Epithelial cell of proximal tubule (primary cell): ENCODE measurements at regions not wholly inside any gene's neighbourhood (a gene's known extent, or its start where the extent isn't known, plus 50 kb on each side); places are given as distances from the start of the nearest gene placed in this dataset.

Experiments used
- DNase-seq: peaks from one replicate; pipeline ENCODE4 v3.0.0-alpha.2; 2011; ENCODE audit warnings: low read depth
- H3K4me3 ChIP-seq: 2 replicates; pipeline ENCODE4 v1.5.1; 2011; ENCODE audit warnings: low read depth, mild to moderate bottlenecking, low read length
- TF ChIP-seq, protein P1 (sequence below): conservative IDR thresholded peaks from 2 replicates; pipeline ENCODE4 v1.5.1; 2012; ENCODE audit warnings: low read depth, mild to moderate bottlenecking, low read length

DNA sequence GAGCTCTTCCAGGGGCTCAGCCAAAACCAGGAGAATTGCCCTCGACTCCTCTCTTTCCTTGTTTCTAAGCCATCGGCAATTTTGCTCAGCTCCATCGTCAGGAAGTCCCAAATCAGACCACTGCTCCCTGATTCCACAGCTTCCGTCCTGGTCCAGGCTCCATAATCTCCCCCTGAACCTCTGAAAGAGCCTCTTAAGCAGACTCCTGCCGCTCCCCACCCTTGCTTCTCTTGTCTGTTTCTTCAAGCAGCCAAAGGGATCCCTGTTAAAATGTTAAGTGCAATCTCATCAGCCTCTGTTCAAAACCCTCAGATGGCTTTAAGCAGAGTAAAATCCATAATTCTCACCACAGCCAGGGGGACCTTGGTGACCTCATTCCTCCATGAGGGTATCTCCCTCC lies 244.7 kb upstream of the SPTLC3 start:
- TF ChIP-seq, protein P1, sequence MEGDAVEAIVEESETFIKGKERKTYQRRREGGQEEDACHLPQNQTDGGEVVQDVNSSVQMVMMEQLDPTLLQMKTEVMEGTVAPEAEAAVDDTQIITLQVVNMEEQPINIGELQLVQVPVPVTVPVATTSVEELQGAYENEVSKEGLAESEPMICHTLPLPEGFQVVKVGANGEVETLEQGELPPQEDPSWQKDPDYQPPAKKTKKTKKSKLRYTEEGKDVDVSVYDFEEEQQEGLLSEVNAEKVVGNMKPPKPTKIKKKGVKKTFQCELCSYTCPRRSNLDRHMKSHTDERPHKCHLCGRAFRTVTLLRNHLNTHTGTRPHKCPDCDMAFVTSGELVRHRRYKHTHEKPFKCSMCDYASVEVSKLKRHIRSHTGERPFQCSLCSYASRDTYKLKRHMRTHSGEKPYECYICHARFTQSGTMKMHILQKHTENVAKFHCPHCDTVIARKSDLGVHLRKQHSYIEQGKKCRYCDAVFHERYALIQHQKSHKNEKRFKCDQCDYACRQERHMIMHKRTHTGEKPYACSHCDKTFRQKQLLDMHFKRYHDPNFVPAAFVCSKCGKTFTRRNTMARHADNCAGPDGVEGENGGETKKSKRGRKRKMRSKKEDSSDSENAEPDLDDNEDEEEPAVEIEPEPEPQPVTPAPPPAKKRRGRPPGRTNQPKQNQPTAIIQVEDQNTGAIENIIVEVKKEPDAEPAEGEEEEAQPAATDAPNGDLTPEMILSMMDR: no peak
- no peak overlapping the region for H3K4me3 ChIP-seq
- no peak for DNase-seq

DNA sequence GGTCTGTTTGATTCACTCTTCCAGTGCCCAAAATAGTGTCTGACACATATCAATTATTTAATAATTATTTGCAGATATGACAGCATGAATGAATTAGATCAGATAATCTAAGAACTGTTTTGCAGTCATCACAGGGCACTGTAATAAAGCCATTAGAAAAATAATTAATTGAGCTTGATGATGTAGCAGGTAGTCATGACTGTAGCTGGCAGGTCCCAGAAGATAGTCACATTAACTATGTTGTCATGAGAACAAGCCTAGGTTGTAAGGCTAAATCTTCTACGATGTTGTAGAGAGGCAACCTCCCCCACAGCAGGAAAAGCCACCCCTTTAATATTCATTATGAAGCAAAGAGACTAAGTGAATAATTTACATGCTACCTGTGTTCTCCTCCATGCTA lies 243.9 kb upstream of the SPTLC3 start:
- no peak overlapping the region for H3K4me3 ChIP-seq
- TF ChIP-seq, protein P1: no peak
- DNase-seq: no peak

DNA sequence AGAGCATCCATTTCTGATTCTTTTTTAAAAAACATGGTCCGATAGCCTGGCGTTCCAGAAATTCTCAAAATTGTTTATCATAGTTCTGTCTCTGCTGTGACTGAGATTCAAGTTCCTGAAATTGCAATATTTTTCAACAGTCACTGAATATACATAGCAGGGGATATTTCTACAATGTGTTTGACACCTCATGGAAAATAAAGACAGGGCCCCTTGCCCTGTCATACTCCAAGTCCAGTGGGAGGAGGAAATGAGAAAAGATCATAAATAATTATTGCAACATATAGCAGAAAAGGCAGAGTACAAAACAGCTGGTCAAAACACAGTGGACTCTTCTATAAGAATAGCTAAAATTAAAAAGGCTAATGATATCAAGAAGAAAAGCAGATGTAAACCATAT lies 234.8 kb upstream of the SPTLC3 start:
- TF ChIP-seq, protein P1: no peak

DNA sequence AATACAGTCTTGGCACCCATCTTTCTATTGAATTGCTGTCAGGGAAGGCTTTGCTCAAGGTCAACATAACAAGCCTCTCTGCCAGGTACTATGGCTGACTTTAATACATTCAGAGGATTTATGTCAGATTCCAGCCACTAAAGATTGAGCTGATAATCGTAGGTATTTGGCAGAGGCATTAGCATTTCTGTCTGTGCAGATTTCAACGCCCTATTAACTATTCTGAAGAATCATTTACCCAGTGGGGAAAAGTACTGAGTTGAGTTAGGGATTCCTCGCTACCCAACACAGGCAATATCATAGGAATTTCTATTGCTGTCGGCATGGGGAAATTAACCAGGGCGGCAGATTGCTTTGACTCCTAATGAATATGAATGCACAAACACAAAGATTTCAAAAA lies 233.7 kb upstream of the SPTLC3 start:
- TF ChIP-seq, protein P1: no peak
- DNase-seq: peak; percentile 90
- no peak overlapping the region for H3K4me3 ChIP-seq

More for the DNA sequence above, 234.8 kb upstream of the SPTLC3 start:
- DNase-seq: no peak
- no peak overlapping the region for H3K4me3 ChIP-seq

DNA sequence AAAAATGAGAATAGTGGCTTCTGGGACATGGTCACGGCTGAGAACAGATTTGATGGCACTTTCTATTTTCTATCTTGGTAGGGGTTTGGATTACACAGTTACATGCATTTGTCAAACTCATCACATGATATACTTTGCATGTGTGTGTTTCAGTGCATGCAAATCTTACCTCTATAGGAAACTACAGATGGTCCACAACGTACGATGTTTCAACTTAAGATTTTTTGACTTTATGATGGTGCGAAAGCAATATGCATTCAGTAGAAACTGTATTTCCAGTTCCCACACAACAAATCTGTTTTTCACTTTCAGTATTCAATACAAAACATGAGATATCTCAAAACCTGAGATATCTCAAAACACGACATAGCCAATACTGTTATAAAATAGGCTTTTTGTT lies 231.8 kb upstream of the SPTLC3 start:
- DNase-seq: no peak
- no peak overlapping the region for H3K4me3 ChIP-seq
- TF ChIP-seq, protein P1: no peak

DNA sequence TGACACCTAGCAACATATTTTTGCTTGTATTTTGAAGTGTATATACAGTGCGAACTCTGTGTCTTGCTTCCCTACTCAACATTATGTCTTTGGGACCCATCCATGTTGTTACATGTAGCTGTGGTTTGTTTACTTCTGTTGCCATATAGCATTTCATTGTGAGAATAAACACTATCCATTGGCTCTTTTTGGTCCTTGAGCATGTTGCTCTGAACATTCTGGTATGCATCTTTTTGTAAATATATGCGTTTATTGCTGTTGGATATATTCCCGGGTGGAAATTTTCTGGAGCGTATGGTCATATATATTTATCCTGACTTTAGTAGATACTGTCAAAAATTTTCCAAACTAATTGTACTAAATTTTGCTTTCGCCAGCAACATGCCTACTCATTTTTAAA lies 222.5 kb upstream of the SPTLC3 start:
- DNase-seq: no peak
- TF ChIP-seq, protein P1: no peak
- H3K4me3 ChIP-seq: no peak overlapping the region

DNA sequence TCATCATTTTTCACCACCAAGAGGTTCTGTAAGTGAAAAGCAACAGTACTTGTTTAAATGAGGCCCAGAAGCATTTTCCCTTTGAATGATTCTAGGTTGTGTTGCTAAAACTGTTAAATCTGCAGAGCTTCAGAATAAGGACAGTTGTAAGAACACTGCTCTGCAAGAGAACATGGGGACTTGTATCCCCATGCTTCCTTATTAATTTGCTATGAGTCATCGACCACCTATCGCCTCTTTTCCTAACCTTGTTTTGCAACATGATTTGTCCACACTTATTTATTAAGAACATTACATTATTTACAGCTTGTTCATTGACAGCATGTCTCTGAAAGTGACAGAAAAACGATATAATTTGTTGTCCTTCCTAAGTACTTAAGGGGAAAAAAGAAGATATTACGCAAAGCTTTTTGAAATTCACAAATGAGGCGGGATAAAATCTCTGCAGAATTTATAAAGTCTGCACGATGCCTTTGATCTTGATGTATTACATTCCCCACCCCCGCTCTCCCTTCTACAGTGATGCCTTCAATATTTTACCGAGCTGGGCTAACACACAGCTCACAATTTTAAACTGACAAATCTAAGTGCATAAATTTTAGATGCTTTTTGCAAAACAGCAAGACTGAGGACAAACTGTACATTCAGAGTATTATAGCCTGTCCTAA lies 220.0 kb upstream of the SPTLC3 start:
- no peak for DNase-seq
- H3K4me3 ChIP-seq: no peak overlapping the region
- TF ChIP-seq, protein P1: no peak
